GM18870 (cell line): ENCODE measurements at regions not wholly inside any gene's neighbourhood (a gene's known extent, or its start where the extent isn't known, plus 50 kb on each side); places are given as distances from the start of the nearest gene placed in this dataset.
"Not testable (repeated sequence)": the region's sequence is repeated elsewhere in the genome, so short reads cannot be mapped to it uniquely, and the experiment has no call there.

Experiments used
- ATAC-seq: cut with Tn5 transposase; IDR thresholded peaks from one replicate; pipeline ENCODE4 v1.9.1; 2021; ENCODE audit warnings: moderate library complexity; ENCODE audit not compliant: unreplicated experiment

GRCh38 chr10:57961487-57961886, 306.2 kb downstream of the IPMK start:
- ATAC-seq, result no peak

- no peak for ATAC-seq
Measured at GRCh38 chr10:57960406-57960805, 307.3 kb downstream of the IPMK start.

- ATAC-seq, result no peak
Measured at GRCh38 chr10:57959318-57960006, 308.2 kb downstream of the IPMK start.

GRCh38 chr10:57955076-57955475, 312.6 kb downstream of the IPMK start:
- ATAC-seq, result no peak

- no peak for ATAC-seq
Measured at GRCh38 chr10:57952741-57953140, 315.0 kb downstream of the IPMK start.

- no peak for ATAC-seq
Measured at GRCh38 chr10:57950442-57950974, 317.2 kb downstream of the IPMK start.

GRCh38 chr10:57948796-57949195, 318.9 kb downstream of the IPMK start:
- ATAC-seq, result no peak

- no peak for ATAC-seq
Measured at GRCh38 chr10:57946833-57947232, 320.9 kb downstream of the IPMK start.

GRCh38 chr10:57943701-57944100, 324.0 kb downstream of the IPMK start:
- no peak for ATAC-seq

GRCh38 chr10:57925045-57925444, 342.6 kb downstream of the IPMK start:
- no peak for ATAC-seq

- peak; percentile 61 for ATAC-seq
Measured at GRCh38 chr10:57921140-57921539, 346.6 kb downstream of the IPMK start.

- no peak for ATAC-seq
Measured at GRCh38 chr10:57919864-57920263, 347.8 kb downstream of the IPMK start.

- no peak for ATAC-seq
Measured at GRCh38 chr10:57917019-57917418, 350.7 kb downstream of the IPMK start.

- no peak for ATAC-seq
Measured at GRCh38 chr10:57905861-57906260, 361.8 kb downstream of the IPMK start.

- ATAC-seq, result no peak
Measured at GRCh38 chr10:57905010-57905409, 362.7 kb downstream of the IPMK start.

GRCh38 chr10:57898231-57898630, 369.5 kb downstream of the IPMK start:
- no peak for ATAC-seq

- no peak for ATAC-seq
Measured at GRCh38 chr10:57897611-57898010, 370.1 kb downstream of the IPMK start.

- ATAC-seq, result no peak
Measured at GRCh38 chr10:57894361-57894760, 373.3 kb downstream of the IPMK start.

- ATAC-seq, result peak; percentile 93
Measured at GRCh38 chr10:57891201-57892006, 376.3 kb downstream of the IPMK start.

- no peak for ATAC-seq
Measured at GRCh38 chr10:57890691-57891090, 377.0 kb downstream of the IPMK start.

- ATAC-seq, result not testable (repeated sequence)
Measured at GRCh38 chr10:57885618-57885968, 382.1 kb downstream of the IPMK start.

- ATAC-seq, result no peak
Measured at GRCh38 chr10:57884965-57885617, 382.6 kb downstream of the IPMK start.
